ENCODE measurements at regions not wholly inside any gene's neighbourhood (a gene's known extent, or its start where the extent isn't known, plus 50 kb on each side); places are given as distances from the start of the nearest gene placed in this dataset.

DNA sequence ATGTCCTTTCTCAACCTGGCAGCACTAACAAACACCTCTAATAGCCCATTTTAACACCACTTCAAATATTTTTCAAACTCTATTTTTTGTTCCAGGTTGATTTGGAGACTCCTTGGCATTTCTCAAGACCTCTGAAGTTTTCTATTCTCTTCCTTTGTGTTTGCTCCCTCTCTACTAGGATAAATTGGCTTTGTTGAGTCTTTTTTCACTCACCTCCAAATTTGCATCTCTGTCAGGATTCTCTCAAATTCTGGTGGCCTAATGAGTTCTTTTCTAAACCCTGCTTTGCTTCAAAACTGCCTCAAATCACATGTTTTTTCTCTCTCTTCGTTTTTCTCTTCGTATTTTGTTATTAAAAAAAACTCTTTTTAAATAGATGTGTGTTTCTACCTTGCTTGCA lies 582.2 kb upstream of the ADGRL4 start:
- TF ChIP-seq CTCF (IDR thresholded peaks at IDR 0.05), result no peak
- no peak for TF ChIP-seq POLR2AphosphoS5 (IDR thresholded peaks at IDR 0.05)
- TF ChIP-seq POLR2A (IDR thresholded peaks at IDR 0.05; ENCODE audit: low read depth), result no peak
